Neural progenitor cell (in vitro differentiated cells): ENCODE measurements at regions not wholly inside any gene's neighbourhood (a gene's known extent, or its start where the extent isn't known, plus 50 kb on each side); places are given as distances from the start of the nearest gene placed in this dataset.
"Not testable (repeated sequence)": the region's sequence is repeated elsewhere in the genome, so short reads cannot be mapped to it uniquely, and the experiment has no call there.

ENCODE experiments used
- CTCF ChIP-seq: fragments of 200-600 bp; sonication (generic); IDR thresholded peaks from 2 replicates; pipeline ENCODE4 v1.5.1; 2017; ENCODE audit warnings: antibody characterized with exemption, mild to moderate bottlenecking
- EZH2 ChIP-seq: fragments of 200-600 bp; sonication (generic); IDR thresholded peaks from 2 replicates; pipeline ENCODE4 v1.6.1; 2017; ENCODE audit warnings: antibody characterized with exemption, mild to moderate bottlenecking, moderate library complexity
- EZH2phosphoT487 ChIP-seq: fragments of 200-600 bp; sonication (generic); IDR thresholded peaks from 2 replicates; pipeline ENCODE4 v1.6.1; 2017; ENCODE audit warnings: antibody characterized with exemption

GRCh38 chr9:40939888-40940209, 188.6 kb downstream of the FOXD4L6 start:
- not testable (repeated sequence) for TF ChIP-seq CTCF, EZH2phosphoT487, EZH2
